GM21515 (cell line): ENCODE measurements at regions not wholly inside any gene's neighbourhood (a gene's known extent, or its start where the extent isn't known, plus 50 kb on each side); places are given as distances from the start of the nearest gene placed in this dataset.

Experiments
- ATAC-seq: cut with Tn5 transposase; IDR thresholded peaks from one replicate; pipeline ENCODE4 v1.9.1; 2021; ENCODE audit not compliant: unreplicated experiment

DNA sequence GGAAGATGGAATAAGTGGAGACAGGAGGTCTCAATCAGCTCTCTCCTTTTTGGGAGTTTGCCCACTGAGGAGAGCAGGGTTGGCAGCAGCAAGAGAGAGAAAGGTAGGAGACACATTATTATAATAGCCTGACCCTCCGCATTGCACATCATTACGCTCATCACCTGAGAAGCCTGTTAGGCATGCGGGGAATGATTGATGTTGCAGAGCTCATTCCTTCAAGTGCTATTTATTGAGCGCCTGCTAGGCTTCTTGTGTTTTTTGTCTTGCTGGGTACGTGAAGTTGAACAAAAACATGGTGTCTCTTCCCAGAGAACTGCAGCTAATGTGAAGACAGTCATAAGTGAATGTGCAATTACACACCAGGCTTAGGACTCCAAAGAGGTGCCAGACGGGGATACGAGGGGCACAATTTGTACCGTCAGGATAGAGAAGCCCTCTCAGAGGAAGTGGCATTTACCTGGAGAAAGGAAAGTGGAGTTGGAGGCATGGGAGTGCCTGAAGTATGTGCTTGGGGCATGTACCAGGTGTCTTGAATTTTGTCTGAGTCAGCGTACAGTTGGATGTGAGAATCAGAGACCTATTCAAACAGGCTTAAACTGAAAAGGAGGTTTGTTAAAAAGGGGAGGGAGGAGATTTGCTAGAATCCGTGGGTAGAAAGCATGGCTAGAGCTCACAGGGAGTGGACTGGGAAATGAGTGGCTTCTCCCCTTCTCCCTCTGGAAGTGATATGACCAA, 90.2 kb upstream of the SOD3 start:
- ATAC-seq = no peak

DNA sequence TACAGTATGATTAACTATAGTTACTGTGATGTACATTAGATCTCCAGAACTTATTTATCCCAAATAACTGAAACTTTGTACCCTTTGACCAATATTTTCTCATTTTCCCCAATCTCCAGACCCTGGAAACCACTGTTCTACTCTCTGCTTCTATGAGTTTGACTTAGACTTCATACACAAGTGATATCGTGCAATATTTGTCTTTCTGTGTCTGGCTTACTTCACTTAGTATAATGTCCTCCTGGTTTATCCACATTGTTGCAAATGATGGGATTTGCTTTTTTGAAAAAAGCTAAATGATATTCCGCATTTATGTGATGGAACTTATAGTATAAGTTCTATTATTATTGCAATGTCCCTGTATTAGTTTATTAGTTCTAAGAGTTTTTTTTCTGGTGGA, 81.8 kb upstream of the SOD3 start:
- ATAC-seq = no peak

DNA sequence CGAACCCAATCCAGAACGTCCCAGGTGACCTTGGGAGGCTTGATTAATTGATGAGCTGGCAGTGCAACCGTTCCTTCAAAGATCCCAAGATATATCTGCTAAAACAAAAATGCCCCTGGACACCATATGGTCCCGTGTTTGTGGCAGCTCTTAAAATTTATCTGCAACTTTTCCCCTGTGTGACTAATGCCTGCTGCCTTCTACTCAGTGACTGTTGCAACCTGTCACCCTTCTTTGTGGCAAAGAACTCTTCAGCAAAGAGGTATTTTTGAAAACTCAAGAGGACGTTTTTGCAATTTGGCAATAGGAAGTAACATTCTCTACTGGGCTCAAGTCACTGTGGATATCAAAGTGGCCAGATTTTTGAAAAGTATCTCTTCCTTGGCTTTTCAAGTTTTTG, 75.8 kb upstream of the SOD3 start:
- ATAC-seq = no peak

DNA sequence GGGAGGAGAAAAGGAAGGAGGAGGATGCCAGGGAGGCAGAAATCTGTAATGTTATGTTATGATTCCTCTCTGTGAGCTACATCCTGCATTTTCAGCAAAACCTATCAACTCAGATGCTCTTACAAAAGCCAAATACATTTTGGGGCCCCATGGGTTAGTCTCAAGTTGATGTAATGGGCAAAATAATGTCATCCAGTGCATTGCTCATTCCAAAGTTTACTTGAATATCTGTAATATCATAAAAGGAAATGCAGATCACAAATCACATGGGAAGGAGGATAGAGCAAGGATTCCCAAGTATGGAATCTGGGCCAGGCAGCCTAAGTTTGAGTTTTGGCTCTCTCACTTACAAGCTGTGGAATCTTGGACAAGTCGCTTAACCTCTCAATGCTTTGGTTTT, 74.9 kb upstream of the SOD3 start:
- no peak for ATAC-seq

DNA sequence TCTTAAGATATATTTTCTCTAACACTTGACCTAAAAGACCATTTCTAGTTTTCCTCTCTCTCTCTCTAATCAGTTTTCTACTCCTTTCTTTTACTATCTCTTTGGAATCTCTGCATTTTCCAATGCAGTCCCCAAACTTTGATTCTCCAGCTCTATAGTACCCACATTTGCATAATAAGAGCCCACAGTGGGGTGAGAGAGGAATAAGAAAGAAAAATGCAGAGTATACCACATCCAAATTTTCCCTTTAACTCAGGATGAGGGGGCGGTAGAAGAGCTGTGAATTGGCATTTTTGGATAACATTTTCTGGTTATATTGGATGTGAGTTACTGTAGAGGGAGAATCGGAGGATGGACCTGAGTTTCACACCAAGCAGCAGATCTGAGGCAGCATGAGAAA, 74.4 kb upstream of the SOD3 start:
- no peak for ATAC-seq

DNA sequence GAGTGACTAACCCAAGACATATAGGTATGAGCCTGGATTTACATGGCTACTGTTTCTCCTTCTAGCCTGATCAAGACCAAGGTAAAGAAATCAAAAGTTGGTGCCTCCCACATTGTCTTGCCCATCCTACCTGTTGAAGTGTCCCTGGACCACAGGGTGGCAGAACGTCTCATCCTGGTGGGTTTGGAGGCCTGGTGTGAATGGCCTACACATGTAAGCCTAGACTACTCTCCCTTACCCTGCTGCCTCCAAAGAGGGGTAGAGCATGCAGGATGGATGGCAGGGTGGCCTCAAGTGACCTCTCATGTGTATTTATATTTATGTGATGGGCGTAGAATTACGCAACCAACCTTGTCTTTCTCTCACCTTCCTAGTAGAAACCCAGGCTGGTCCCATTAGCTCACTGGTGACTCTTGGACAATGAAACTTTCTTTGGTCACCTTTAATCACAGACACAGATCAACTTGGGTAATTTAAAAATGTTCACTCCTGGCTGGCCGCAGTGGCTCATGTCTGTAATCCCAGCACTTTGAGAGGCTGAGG, 73.3 kb upstream of the SOD3 start:
- ATAC-seq = no peak

DNA sequence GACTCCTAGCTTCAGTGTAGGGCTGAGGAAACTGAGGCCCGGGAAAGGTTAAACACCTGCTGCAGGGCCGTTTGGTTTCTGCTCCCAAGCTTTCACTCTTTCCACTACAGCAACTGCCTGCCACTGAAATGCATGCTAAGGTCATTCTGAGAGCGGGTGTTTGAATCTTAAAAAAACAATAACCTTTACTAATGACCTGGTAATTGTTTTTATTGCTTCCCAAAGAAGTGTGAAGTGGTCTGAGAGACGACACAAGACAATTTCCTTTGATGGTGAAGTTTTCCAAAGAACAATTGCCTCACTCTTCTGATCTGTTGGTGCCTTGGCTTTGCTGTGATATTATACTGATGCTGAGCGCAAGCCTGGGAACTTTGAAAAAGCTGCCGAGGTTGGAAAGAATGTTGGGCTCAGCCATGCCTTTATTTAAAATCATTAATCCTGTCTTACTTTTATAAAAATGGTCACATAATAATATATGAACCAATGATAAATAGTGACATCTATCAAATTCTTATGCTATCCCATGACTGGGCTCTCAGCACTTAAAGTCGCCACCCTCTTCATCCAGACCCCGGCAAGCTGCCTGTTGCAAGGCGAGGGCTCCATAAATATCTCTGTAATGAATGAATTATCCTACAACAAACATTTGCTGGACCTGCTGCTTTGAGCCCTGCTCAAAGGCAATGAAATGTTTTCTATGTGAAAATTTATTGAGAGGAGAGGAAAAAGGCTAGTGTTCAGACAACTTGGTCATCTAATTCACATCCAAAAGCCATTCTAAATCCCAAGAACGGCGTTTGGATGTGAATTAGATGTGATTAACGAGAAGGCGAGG, 67.8 kb upstream of the SOD3 start:
- no peak for ATAC-seq

DNA sequence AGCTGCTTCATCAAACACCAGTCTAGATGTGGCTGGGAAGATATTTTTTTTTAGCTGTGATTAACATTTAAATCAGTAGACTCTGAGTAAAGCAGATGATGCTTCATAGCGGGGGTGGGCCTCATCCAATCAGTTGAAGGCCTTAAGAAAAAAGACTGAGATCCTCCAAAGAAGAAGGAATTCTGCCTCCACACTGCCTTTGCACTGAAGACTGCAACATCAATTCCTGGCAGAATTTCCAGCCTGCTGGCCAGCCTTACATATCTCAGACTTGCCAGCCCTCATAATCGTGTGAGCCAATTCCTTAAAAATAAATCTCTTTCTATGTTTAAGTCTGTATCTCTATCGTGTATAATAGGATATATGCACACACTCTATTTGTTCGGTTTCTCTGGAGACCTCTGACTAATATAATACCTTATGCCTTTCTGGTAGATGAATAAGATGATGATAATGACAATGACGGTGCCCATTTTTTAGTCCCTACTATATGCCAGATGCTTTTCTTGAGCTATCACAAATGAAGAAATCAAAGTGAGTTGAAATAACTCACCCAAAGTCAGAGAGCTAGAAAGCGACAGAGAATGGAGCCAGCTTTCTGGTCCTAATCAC, 66.1 kb upstream of the SOD3 start:
- ATAC-seq = no peak

DNA sequence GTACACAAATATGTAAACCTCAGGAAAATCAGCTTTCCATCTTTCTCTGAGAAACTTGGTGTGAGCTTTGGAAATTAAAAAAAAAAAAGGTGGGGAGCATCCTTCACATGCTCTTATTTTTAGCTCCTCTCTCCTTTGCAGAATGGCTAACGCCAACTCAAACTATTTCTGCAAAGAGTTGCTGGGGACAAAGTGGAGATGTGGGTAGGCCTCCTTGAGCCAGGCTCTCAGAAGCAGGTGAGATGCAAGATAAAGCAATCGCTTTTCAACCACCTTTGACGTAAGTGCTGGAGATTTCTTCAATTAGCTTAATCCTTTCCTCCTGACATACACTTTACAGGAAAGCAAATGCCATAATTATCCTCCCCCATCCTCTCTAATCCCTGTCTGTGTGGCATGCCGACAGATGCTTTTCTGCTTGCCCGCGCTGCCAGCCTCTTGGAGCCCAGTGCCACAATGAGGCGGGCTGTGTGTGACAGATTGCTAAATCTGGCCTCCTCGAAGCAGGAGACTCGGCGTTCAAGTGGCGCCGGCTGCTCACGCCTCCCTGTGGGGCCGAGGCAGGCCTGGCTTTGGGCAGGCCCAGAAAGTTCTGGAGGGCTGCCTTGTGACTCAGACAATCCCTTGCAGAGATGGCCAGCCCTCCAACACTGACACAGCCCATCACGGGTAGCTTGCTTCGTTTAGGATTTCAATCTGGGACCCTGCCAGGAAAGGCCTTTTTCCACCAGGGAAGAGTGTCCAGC, 64.9 kb upstream of the SOD3 start:
- ATAC-seq = no peak

DNA sequence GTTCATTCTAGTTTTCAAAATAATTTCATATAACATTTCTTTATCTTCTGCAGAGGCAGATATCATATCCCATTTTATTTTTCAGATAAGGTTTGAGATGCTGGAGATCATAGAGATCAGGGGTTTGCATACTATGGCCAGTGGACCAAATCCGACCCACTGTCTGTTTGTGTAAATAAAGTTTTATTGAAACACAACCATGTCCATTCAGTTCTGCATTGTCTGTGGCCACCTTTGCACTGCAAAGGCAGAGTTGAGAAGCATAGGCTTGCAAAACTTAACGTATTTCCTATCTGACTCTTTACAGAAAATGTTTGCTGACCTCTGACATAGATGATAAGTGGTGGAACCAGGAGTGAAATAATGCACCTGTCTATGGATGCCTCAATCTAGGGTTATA, 63.9 kb upstream of the SOD3 start:
- ATAC-seq = no peak

DNA sequence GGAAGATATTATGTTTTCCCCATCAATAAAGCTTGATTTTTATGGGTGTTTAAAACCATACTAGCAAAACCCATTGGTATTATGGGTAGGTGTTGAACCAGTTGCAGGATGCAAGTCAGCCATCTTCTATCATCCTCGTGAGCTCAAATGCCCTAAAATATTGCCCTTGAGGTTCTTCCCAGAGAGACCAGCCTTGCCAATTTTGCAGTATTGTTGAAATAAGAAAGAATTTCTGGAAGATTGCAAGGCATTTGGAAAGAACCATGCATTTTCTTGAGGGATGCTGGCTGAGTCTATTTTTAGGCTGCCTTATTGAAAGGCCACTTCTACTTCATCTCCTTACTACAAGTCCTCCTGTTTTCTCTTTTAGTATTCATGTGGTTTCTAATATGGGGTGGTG, 60.9 kb upstream of the SOD3 start:
- no peak for ATAC-seq

DNA sequence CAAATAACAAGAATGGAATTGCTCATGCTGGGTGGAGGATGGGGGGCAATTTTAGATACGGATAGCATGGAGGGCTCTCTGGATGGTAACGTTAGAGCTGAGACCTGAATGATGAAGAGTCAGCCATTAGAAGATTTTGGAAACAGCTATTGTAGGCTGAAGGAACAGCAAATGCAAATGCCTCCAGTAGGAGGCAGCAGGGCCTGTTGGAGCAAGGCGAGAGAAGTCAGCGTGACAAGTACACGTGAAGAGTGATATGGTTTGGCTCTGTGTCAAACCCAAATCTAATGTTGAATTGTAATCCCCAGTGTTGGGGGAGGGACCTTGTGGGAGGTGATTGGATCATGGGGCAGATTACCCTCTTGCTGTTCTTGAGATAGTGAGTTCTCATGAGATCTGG, 59.3 kb upstream of the SOD3 start:
- ATAC-seq = no peak

DNA sequence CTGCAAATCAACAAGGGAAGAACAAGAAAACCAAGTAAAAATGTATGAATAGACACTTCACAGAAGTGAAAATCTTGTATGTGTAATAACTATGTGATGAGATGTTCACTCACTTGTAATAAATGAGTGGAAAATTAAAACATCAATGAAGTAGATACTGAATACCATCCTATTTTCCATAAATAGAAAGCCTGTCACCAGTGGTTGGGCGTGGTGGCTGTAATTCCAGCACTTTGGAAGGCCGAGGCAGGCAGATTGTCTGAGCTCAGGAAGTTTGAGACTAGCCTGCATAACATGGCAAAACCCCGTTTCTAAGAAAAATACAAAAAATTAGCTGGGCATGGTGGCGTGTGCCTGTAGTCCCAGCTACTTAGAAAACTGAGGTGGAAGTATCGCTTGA, 53.5 kb upstream of the SOD3 start:
- ATAC-seq = no peak

DNA sequence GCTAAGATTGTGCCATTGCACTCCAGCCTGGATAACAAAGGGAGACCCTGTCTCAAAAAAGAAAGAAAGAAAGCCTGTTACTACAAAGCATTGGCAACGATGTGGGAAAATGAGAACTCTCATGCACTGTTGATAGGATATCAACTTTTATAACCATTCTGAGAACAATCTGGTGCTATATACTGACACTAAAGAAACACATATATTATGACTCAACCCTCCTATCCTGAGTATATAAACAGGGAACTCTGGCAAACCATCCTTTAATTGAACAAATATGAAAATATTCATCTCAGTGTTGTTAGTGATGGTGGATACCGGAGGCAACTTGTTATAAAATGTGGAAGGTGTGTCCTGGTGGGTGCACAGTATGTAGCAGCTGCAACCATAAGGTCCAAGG, 53.0 kb upstream of the SOD3 start:
- ATAC-seq = no peak

DNA sequence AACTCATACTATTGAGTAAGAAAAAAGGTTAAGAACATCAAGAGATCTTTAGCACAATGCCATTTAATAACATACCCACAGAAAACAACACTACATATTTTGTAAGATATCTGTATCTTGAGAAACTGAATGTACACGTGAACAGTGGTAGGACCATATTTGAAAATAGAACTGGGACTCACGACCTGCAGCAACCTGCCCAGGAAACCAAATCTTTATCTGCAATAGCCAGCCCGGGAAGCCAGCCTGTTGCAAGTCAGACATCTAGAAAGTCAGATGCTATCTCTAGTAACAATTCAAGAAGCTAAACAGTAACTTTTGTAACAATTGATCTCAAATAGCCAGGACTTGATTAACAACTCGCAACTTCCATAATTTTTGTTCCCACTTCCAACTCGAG, 52.6 kb upstream of the SOD3 start:
- no peak for ATAC-seq

DNA sequence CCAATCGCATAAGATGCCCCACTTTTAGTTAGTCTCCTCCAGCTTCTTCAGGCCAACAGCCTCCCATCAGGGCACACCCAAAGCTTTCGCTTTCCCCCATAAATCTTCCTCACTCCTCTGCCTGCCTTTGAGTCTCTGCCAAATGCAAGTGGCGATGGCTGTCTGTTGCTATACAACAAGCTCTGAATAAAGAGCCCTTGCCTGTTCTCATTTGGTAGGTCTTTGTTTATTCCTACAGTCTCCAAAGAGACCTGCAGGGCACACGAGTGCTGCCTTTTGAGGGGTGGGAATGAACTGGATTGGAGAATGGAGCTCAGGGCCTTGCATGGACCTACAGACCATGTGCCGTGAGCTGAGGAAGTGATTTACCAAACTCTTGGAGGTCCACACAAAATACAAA, 52.2 kb upstream of the SOD3 start:
- no peak for ATAC-seq

DNA sequence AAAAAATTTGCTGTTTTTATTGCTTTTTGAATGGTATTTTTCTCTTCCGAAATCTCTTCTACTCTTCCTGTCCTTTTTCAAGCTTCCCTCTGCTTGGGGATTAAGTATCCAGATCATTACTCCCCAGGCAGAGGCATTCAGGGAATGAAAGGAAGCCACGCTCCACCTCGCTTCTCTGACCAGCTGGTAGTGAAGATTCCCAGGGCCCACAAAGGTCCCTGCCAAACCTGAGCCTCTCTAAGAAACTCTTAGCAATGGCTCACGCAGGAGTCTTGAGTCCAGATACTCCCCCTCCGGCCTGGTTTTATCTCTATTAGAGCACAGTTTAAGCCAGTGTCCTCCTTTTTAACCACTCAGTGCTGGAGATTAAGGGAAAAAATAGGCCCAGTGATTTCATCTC, 51.4 kb upstream of the SOD3 start:
- no peak for ATAC-seq

DNA sequence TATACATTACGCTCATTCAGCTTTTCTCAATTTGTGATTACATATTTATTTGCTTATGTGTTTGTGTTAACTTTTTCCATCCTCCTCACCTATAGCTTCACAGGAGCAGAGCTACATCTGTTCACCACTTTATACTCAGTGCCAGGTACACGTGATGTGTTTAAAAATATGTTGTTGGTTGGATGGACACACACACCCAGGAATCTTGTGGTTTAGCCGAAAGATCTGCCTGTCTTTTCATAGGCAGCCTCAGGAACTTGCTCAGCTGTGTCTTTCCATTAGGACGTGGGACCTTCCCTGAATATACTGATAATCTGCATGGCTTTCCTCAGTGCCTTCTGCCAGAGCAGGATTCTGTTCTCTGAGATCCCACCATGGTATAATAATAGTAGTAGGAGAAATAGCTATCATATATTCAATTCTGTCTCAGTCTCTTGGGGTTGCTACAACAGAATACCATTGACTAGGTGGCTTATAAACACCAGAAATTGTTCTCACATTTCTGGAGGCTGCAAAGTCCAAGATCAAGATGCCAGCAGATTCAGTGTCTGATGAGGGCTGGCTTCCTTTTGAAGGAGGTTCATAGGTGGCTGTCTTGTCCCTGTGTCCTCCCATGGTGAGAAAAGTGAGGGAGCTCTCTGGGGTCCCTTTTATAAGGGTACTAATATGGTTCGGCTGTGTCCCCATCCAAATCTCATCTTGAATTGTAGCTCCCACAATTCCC, 50.0 kb upstream of the SOD3 start:
- ATAC-seq = no peak
